Gastrocnemius medialis (tissue), 4 donors: ENCODE measurements at regions not wholly inside any gene's neighbourhood (a gene's known extent, or its start where the extent isn't known, plus 50 kb on each side); places are given as distances from the start of the nearest gene placed in this dataset.
"Not testable (repeated sequence)": the region's sequence is repeated elsewhere in the genome, so short reads cannot be mapped to it uniquely, and the experiment has no call there.

ENCODE experiments used
- ATAC-seq, 2 donors: fragments of 150-250 bp; one replicate each; pipeline ENCODE4 v1.9.1; 2016
- DNase-seq, 2 donors: peaks; one replicate each; pipeline ENCODE4 v3.0.0-alpha.2; 2019
- H3K27ac ChIP-seq, 4 donors: fragments of 200-600 bp; sonication (generic); 1 replicate in 1 of 4; 2 replicates in 3 of 4; pipeline ENCODE4 v1.5.1; 2016 to 2018; ENCODE audit warnings: mild to moderate bottlenecking in 2 of 4, moderate library complexity in 1 of 4
- H3K27me3 ChIP-seq, 3 donors: fragments of 200-600 bp; sonication (generic) in 2 of 3; 1 replicate in 1 of 3; 2 replicates in 2 of 3; pipeline versions ENCODE4 v1.5.1 to v1.6.0; 2016 to 2019; ENCODE audit warnings: mild to moderate bottlenecking in 1 of 3, moderate library complexity in 1 of 3
- H3K36me3 ChIP-seq, 2 donors: fragments of 200-600 bp; sonication (generic) in 1 of 2; one replicate each; pipeline ENCODE4 v1.5.1; 2017 to 2018
- H3K4me1 ChIP-seq, 2 donors: fragments of 200-600 bp; sonication (generic) in 1 of 2; one replicate each; pipeline ENCODE4 v1.5.1; 2016 to 2017; ENCODE audit warnings: mild to moderate bottlenecking in 2 of 2
- H3K4me3 ChIP-seq, 4 donors: fragments of 200-600 bp; sonication (generic) in 3 of 4; 1 replicate in 1 of 4; 2 replicates in 3 of 4; pipeline ENCODE4 v1.5.1; 2016 to 2019; ENCODE audit warnings: mild to moderate bottlenecking in 2 of 4
- H3K9me3 ChIP-seq, 3 donors: fragments of 200-600 bp; sonication (generic) in 2 of 3; 1 replicate in 1 of 3; 2 replicates in 2 of 3; pipeline ENCODE4 v1.5.1; 2016 to 2019
- CTCF ChIP-seq, 5 experiments: fragments of 450-650 bp in 3 of 5; fragments of 200-600 bp in 2 of 5; sonication (generic) in 2 of 5; IDR thresholded peaks in 4 of 5; conservative IDR thresholded peaks in 1 of 5; 1 replicate in 4 of 5; 2 replicates in 1 of 5; pipeline ENCODE4 v1.5.1; 2016 to 2019; ENCODE audit warnings: antibody characterized with exemption in 5 of 5, mild to moderate bottlenecking in 3 of 5, moderate library complexity in 3 of 5
- POLR2A ChIP-seq, 2 donors: fragments of 450-650 bp; IDR thresholded peaks; one replicate each; pipeline ENCODE4 v1.6.1; 2017; ENCODE audit warnings: antibody characterized with exemption in 2 of 2, mild to moderate bottlenecking in 2 of 2, moderate library complexity in 2 of 2
- in situ Hi-C, 4 donors: fragments of 200-750 bp; cut with MboI; loops; one replicate each; pipeline versions ENCODE4 v1.15.0 to v1.8.0; 2017; ENCODE audit warnings: low sequenced_read_pairs in 4 of 4
- intact Hi-C: fragments of 100-400 bp; cut with DNase I; formaldehyde crosslinking; loops from one replicate; pipeline ENCODE4 v1.15.1; 2023; ENCODE audit warnings: low total_unique reads

- Histone ChIP-seq H3K27ac (no peak overlapping the region), H3K36me3 (no peaks in the 10 kb centered on the region), H3K4me3 (no peak overlapping the region), H3K9me3 (no peaks in the 10 kb centered on the region), H3K4me1 (no peaks in the 10 kb centered on the region), H3K27me3 (no peaks in the 10 kb centered on the region)
- in situ Hi-C loops = no loop called here
- intact Hi-C loops = no loop called here
- TF ChIP-seq CTCF (IDR thresholded peaks at IDR 0.05 in 4 of 5, conservative IDR thresholded peaks at IDR 0.05 in 1 of 5) (no peak), POLR2A (IDR thresholded peaks at IDR 0.05) (no peak)
- ATAC-seq (no peak), DNase-seq (no peak)
These were observed 178.3 kb upstream of the SERPINE2 start for GRCh38 chr2:224217233-224217961.

GRCh38 chr2:224215611-224216010 lies 176.5 kb upstream of the SERPINE2 start:
- in situ Hi-C loops, intact Hi-C loops, H3K9me3 ChIP-seq, ATAC-seq, H3K36me3 ChIP-seq, DNase-seq, H3K4me1 ChIP-seq, H3K27ac ChIP-seq, H3K4me3 ChIP-seq, H3K27me3 ChIP-seq: not testable (repeated sequence)

DNA sequence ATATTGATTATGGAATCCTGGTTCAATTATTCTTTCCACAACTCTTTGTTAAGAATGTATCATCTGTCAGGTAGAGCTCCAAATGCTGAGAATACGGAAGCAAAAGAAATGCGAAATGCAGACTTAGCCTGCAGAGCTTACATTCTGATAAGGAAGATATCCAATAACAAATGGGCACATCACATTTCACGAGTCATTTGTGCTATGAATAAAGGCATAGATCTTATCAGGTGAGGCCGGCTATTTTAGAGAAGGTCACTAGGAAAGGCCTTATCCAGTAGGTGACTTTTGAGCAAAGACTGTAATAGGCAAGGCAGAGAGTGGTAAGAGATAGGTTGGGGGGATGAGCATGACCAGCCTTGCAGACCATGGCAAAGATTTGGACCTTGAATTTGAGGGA lies 174.3 kb upstream of the SERPINE2 start:
- Histone ChIP-seq H3K36me3 (no peaks in the 10 kb centered on the region), H3K4me1 (no peaks in the 10 kb centered on the region), H3K4me3 (no peak overlapping the region), H3K27me3 (no peaks in the 10 kb centered on the region), H3K9me3 (no peaks in the 10 kb centered on the region), H3K27ac (no peak overlapping the region)
- ATAC-seq = no peak
- no peak for TF ChIP-seq CTCF (IDR thresholded peaks at IDR 0.05 in 4 of 5, conservative IDR thresholded peaks at IDR 0.05 in 1 of 5)
- no peak for TF ChIP-seq POLR2A (IDR thresholded peaks at IDR 0.05)
- in situ Hi-C loops = no loop called here
- DNase-seq = no peak
- intact Hi-C loops = no loop called here

GRCh38 chr2:224211791-224212190 lies 172.7 kb upstream of the SERPINE2 start:
- H3K4me3 ChIP-seq = no peak overlapping the region
- no peaks in the 10 kb centered on the region for H3K36me3 ChIP-seq
- no peak for DNase-seq
- in situ Hi-C loops (no loop called here), intact Hi-C loops (no loop called here)
- H3K4me1 ChIP-seq = no peaks in the 10 kb centered on the region
- H3K27ac ChIP-seq = no peak overlapping the region
- H3K27me3 ChIP-seq = no peaks in the 10 kb centered on the region
- no peaks in the 10 kb centered on the region for H3K9me3 ChIP-seq
- no peak for ATAC-seq
- TF ChIP-seq CTCF (IDR thresholded peaks at IDR 0.05 in 4 of 5, conservative IDR thresholded peaks at IDR 0.05 in 1 of 5) = no peak
- TF ChIP-seq POLR2A (IDR thresholded peaks at IDR 0.05) = no peak

GRCh38 chr2:224211181-224211480 lies 172.0 kb upstream of the SERPINE2 start:
- no peak for DNase-seq
- H3K36me3 ChIP-seq = no peaks in the 10 kb centered on the region

More at GRCh38 chr2:224211181-224211480, 172.0 kb upstream of the SERPINE2 start:
- Histone ChIP-seq H3K27me3 (no peaks in the 10 kb centered on the region), H3K9me3 (no peaks in the 10 kb centered on the region), H3K27ac (no peak overlapping the region), H3K4me3 (no peak overlapping the region), H3K4me1 (no peaks in the 10 kb centered on the region)
- in situ Hi-C loops = no loop called here
- intact Hi-C loops = no loop called here
- no peak for ATAC-seq
- no peak for TF ChIP-seq CTCF (IDR thresholded peaks at IDR 0.05 in 4 of 5, conservative IDR thresholded peaks at IDR 0.05 in 1 of 5)
- TF ChIP-seq POLR2A (IDR thresholded peaks at IDR 0.05) = no peak
